Caco-2 (cell line): ENCODE measurements at regions not wholly inside any gene's neighbourhood (a gene's known extent, or its start where the extent isn't known, plus 50 kb on each side); places are given as distances from the start of the nearest gene placed in this dataset.

ENCODE experiments used
- BruUV-seq: library from RNA; stranded (reverse); fragments of 400-500 nt; replicated peaks from 2 replicates; lab custom pipeline; 2021; lab: Mats Ljungman, UMichigan
- CTCF ChIA-PET: fragments of 300-600 bp; sonication (Branson Sonifier 250); formaldehyde crosslinking; loops from one replicate; lab custom pipeline; 2022; ENCODE audit warnings: antibody characterized with exemption; lab: Charles Lee
- POLR2A ChIA-PET: fragments of 300-600 bp; sonication (Branson Sonifier 250); formaldehyde crosslinking; loops from one replicate; lab custom pipeline; 2022; ENCODE audit warnings: antibody characterized with exemption; lab: Charles Lee
- DNase-seq, 2 experiments: peaks; one replicate each; pipeline versions ENCODE4 v3.0.0 to v3.0.0-alpha.2; 2020 to 2022
- H3K27me3 ChIP-seq: replicated peaks from 2 replicates; pipeline ENCODE4 v1.6.0; 2011; ENCODE audit warnings: low read length; ENCODE audit not compliant: control insufficient read depth, insufficient read depth
- H3K36me3 ChIP-seq: 2 replicates; pipeline ENCODE4 v1.5.1; 2011; ENCODE audit warnings: low read length; ENCODE audit not compliant: control insufficient read depth, insufficient read depth
- H3K4me1 ChIP-seq: fragments of 250-450 bp; sonication (Bioruptor Pico); 2 replicates; pipeline ENCODE4 v1.5.1; 2020; ENCODE audit warnings: mild to moderate bottlenecking
- H3K4me3 ChIP-seq: 2 replicates; pipeline ENCODE4 v1.5.1; 2011; ENCODE audit warnings: low read depth, mild to moderate bottlenecking, control low read depth, low read length
- H3K9me3 ChIP-seq: fragments of 250-450 bp; sonication (Bioruptor Pico); 2 replicates; pipeline ENCODE4 v1.5.1; 2020; ENCODE audit warnings: mild to moderate bottlenecking, moderate library complexity
- H3K27ac Mint-ChIP-seq: one replicate; pipeline ENCODE4 v1.8.0; 2022; ENCODE audit warnings: mixed read lengths; ENCODE audit not compliant: unreplicated experiment
- H3K27me3 Mint-ChIP-seq: one replicate; pipeline ENCODE4 v1.8.0; 2022; ENCODE audit warnings: mixed read lengths; ENCODE audit not compliant: insufficient read depth, unreplicated experiment
- H3K36me3 Mint-ChIP-seq: one replicate; pipeline ENCODE4 v1.8.0; 2022; ENCODE audit warnings: mild to moderate bottlenecking, mixed read lengths; ENCODE audit not compliant: insufficient read depth, unreplicated experiment
- H3K4me1 Mint-ChIP-seq: one replicate; pipeline ENCODE4 v1.8.0; 2022; ENCODE audit warnings: low read depth, mixed read lengths; ENCODE audit not compliant: unreplicated experiment
- H3K4me3 Mint-ChIP-seq: one replicate; pipeline ENCODE4 v1.8.0; 2022; ENCODE audit warnings: mild to moderate bottlenecking, moderate library complexity, mixed read lengths; ENCODE audit not compliant: unreplicated experiment
- H3K9me3 Mint-ChIP-seq: one replicate; pipeline ENCODE4 v1.8.0; 2022; ENCODE audit warnings: mixed read lengths; ENCODE audit not compliant: unreplicated experiment
- intact Hi-C: fragments of 100-400 bp; cut with micrococcal nuclease; formaldehyde crosslinking; loops from one replicate; pipeline ENCODE4 v1.10.0; 2022; ENCODE audit not compliant: unreplicated experiment
- TF ChIP-seq, protein P1 (sequence below), 2 experiments: fragments of 200-600 bp in 1 of 2; IDR thresholded peaks; 1 replicate in 1 of 2; 2 replicates in 1 of 2; pipeline versions ENCODE4 v1.5.1 to v1.8.0; 2011 to 2022; ENCODE audit warnings: antibody characterized with exemption in 1 of 2, control low read depth in 1 of 2, inconsistent platforms in 1 of 2, low read depth in 1 of 2, low read length in 1 of 2, mild to moderate bottlenecking in 1 of 2, moderate library complexity in 1 of 2; ENCODE audit not compliant: insufficient read depth in 1 of 2, severe bottlenecking in 1 of 2, unreplicated experiment in 1 of 2

GRCh38 chr6:51241376-51241775, 422.7 kb downstream of the TFAP2B start:
- POLR2A ChIA-PET = no interaction called here
- no TSS peak for BruUV-seq
- no peak overlapping the region for H3K27ac Mint-ChIP-seq
- TF ChIP-seq, protein P1, sequence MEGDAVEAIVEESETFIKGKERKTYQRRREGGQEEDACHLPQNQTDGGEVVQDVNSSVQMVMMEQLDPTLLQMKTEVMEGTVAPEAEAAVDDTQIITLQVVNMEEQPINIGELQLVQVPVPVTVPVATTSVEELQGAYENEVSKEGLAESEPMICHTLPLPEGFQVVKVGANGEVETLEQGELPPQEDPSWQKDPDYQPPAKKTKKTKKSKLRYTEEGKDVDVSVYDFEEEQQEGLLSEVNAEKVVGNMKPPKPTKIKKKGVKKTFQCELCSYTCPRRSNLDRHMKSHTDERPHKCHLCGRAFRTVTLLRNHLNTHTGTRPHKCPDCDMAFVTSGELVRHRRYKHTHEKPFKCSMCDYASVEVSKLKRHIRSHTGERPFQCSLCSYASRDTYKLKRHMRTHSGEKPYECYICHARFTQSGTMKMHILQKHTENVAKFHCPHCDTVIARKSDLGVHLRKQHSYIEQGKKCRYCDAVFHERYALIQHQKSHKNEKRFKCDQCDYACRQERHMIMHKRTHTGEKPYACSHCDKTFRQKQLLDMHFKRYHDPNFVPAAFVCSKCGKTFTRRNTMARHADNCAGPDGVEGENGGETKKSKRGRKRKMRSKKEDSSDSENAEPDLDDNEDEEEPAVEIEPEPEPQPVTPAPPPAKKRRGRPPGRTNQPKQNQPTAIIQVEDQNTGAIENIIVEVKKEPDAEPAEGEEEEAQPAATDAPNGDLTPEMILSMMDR (IDR thresholded peaks at IDR 0.05; ENCODE audit: insufficient read depth in 1 of 2, low read depth in 1 of 2, low read length in 1 of 2, severe bottlenecking in 1 of 2, unreplicated experiment in 1 of 2) = no peak
- Histone ChIP-seq H3K27me3 (no peaks in the 10 kb centered on the region), H3K9me3 (no peaks in the 10 kb centered on the region), H3K36me3 (no peaks in the 10 kb centered on the region), H3K4me1 (no peaks in the 10 kb centered on the region), H3K4me3 (no peak overlapping the region)
- H3K4me3 Mint-ChIP-seq = no peak overlapping the region
- no peaks in the 10 kb centered on the region for H3K4me1 Mint-ChIP-seq
- H3K36me3 Mint-ChIP-seq = no peaks in the 10 kb centered on the region
- no peak for DNase-seq
- intact Hi-C loops = no loop called here
- peaks cover 3% of the 10 kb centered on the region for H3K27me3 Mint-ChIP-seq
- CTCF ChIA-PET = no interaction called here
- no peaks in the 10 kb centered on the region for H3K9me3 Mint-ChIP-seq

DNA sequence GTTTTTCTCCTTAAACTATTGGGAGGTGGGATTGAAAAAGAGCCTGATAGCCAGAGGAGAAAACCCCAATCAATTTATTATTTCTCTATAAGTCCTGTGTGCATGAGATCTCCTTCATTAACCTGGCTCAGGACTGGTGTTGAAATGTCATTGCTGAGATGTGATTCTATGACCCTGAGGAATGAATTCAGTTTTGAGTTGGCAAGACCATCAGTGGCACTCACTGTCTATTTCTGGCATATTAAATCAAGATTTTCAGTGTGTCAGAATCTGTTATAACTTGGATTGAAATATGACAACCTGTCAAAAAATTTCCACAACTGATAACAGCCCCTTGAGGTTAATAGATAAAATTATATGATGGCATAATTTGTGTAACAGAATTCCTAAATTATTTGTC, 431.1 kb downstream of the TFAP2B start:
- H3K9me3 ChIP-seq = no peaks in the 10 kb centered on the region
- intact Hi-C loops = no loop called here
- TF ChIP-seq, protein P1 (IDR thresholded peaks at IDR 0.05; ENCODE audit: insufficient read depth in 1 of 2, low read depth in 1 of 2, low read length in 1 of 2, severe bottlenecking in 1 of 2, unreplicated experiment in 1 of 2) = no peak
- no peaks in the 10 kb centered on the region for H3K9me3 Mint-ChIP-seq
- no peak overlapping the region for H3K4me3 ChIP-seq
- H3K4me1 ChIP-seq = no peaks in the 10 kb centered on the region
- no peak for DNase-seq
- no peak overlapping the region for H3K4me3 Mint-ChIP-seq
- no TSS peak for BruUV-seq
- no peaks in the 10 kb centered on the region for H3K27me3 ChIP-seq
- H3K36me3 Mint-ChIP-seq = no peaks in the 10 kb centered on the region
- no peaks in the 10 kb centered on the region for H3K36me3 ChIP-seq
- no peaks in the 10 kb centered on the region for H3K27me3 Mint-ChIP-seq
- no peak overlapping the region for H3K27ac Mint-ChIP-seq
- CTCF ChIA-PET = no interaction called here
- POLR2A ChIA-PET = no interaction called here
- no peaks in the 10 kb centered on the region for H3K4me1 Mint-ChIP-seq

- Mint-ChIP-seq H3K27ac (no peak overlapping the region), H3K9me3 (no peaks in the 10 kb centered on the region), H3K4me1 (no peaks in the 10 kb centered on the region), H3K4me3 (no peak overlapping the region), H3K36me3 (no peaks in the 10 kb centered on the region), H3K27me3 (no peaks in the 10 kb centered on the region)
- Histone ChIP-seq H3K4me3 (no peak overlapping the region), H3K9me3 (no peaks in the 10 kb centered on the region), H3K36me3 (no peaks in the 10 kb centered on the region), H3K4me1 (no peaks in the 10 kb centered on the region), H3K27me3 (no peaks in the 10 kb centered on the region)
- no peak for DNase-seq
- BruUV-seq = no TSS peak
- CTCF ChIA-PET = no interaction called here
- POLR2A ChIA-PET = no interaction called here
- TF ChIP-seq, protein P1 (IDR thresholded peaks at IDR 0.05; ENCODE audit: insufficient read depth in 1 of 2, low read depth in 1 of 2, low read length in 1 of 2, severe bottlenecking in 1 of 2, unreplicated experiment in 1 of 2) = no peak
- intact Hi-C loops = no loop called here
These were observed 431.6 kb downstream of the TFAP2B start for GRCh38 chr6:51250317-51250716.
